ENCODE measurements at regions not wholly inside any gene's neighbourhood (a gene's known extent, or its start where the extent isn't known, plus 50 kb on each side); places are given as distances from the start of the nearest gene placed in this dataset.

- H3K27ac ChIP-seq (ENCODE audit: extremely low read depth, low read depth, low read length) = no peak overlapping the region
- no peaks in the 10 kb centered on the region for H3K4me1 ChIP-seq (replicated peaks in 1 of 2; ENCODE audit: control insufficient read depth in 2 of 2, insufficient read depth in 2 of 2, low read length in 2 of 2)
- H4K20me1 ChIP-seq (replicated peaks; ENCODE audit: control insufficient read depth, insufficient read depth, low read length) = no peaks in the 10 kb centered on the region
- ChIA-PET CTCF (ENCODE audit: low intra/inter-chr PET ratio) (no interaction called here), POLR2A (no interaction called here)
- no TSS peak for BruUV-seq (replicated peaks)
- ATAC-seq (no peak), FAIRE-seq (no peak), DNase-seq (ENCODE audit: extremely low read depth in 1 of 4, low spot score in 3 of 4) (no peak)
- no peaks in the 10 kb centered on the region for H3K79me2 ChIP-seq (ENCODE audit: control insufficient read depth, insufficient read depth, low read length)
- in situ Hi-C loops (cut with MboI) = no loop called here
- H3K9me1 ChIP-seq (ENCODE audit: control insufficient read depth, insufficient read depth, low read length) = no peaks in the 10 kb centered on the region
- H3K4me2 ChIP-seq (ENCODE audit: insufficient read depth, low read length) = no peak overlapping the region
- H3K36me3 ChIP-seq (ENCODE audit: control insufficient read depth, insufficient read depth, low read length) = no peaks in the 10 kb centered on the region
- H3K9ac ChIP-seq (ENCODE audit: insufficient read depth in 1 of 2, low read depth in 2 of 2, low read length in 2 of 2) = no peak overlapping the region
- no peak overlapping the region for H2AFZ ChIP-seq (ENCODE audit: low read depth, low read length)
- under 1% methylated on average over 7 of the region's 7 CpGs for WGBS (ENCODE audit: insufficient coverage, low coverage, missing lambda C conversion rate)
- H3K27me3 ChIP-seq (ENCODE audit: control insufficient read depth in 2 of 2, insufficient read depth in 2 of 2, low read length in 2 of 2) = no peaks in the 10 kb centered on the region
- TF ChIP-seq KAT8 (IDR thresholded peaks at IDR 0.05; ENCODE audit: low read depth) = no peak
- TF ChIP-seq, protein P1, sequence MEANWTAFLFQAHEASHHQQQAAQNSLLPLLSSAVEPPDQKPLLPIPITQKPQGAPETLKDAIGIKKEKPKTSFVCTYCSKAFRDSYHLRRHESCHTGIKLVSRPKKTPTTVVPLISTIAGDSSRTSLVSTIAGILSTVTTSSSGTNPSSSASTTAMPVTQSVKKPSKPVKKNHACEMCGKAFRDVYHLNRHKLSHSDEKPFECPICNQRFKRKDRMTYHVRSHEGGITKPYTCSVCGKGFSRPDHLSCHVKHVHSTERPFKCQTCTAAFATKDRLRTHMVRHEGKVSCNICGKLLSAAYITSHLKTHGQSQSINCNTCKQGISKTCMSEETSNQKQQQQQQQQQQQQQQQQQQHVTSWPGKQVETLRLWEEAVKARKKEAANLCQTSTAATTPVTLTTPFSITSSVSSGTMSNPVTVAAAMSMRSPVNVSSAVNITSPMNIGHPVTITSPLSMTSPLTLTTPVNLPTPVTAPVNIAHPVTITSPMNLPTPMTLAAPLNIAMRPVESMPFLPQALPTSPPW (CRISPR knock-in tag; IDR thresholded peaks at IDR 0.05) = no peak
- TF ChIP-seq SNIP1 (IDR thresholded peaks at IDR 0.05; ENCODE audit: low read depth) = no peak
- TF ChIP-seq HDGF (IDR thresholded peaks at IDR 0.05) = no peak
- TF ChIP-seq, protein P2, sequence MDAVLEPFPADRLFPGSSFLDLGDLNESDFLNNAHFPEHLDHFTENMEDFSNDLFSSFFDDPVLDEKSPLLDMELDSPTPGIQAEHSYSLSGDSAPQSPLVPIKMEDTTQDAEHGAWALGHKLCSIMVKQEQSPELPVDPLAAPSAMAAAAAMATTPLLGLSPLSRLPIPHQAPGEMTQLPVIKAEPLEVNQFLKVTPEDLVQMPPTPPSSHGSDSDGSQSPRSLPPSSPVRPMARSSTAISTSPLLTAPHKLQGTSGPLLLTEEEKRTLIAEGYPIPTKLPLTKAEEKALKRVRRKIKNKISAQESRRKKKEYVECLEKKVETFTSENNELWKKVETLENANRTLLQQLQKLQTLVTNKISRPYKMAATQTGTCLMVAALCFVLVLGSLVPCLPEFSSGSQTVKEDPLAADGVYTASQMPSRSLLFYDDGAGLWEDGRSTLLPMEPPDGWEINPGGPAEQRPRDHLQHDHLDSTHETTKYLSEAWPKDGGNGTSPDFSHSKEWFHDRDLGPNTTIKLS (IDR thresholded peaks at IDR 0.05; ENCODE audit: borderline replicate concordance, low read depth) = no peak
- no peak for TF ChIP-seq MECOM (CRISPR knock-in tag; IDR thresholded peaks at IDR 0.05)
- no peak for TF ChIP-seq E2F8 (IDR thresholded peaks at IDR 0.05; ENCODE audit: low read depth, partially characterized antibody)
- TF ChIP-seq KHSRP (IDR thresholded peaks at IDR 0.05) = no peak
- no peak for TF ChIP-seq ZBTB7A (IDR thresholded peaks at IDR 0.05; ENCODE audit: borderline replicate concordance, control insufficient read depth, low read depth, low read length)
- no peaks in the 10 kb centered on the region for H3K9me3 ChIP-seq (replicated peaks; ENCODE audit: control insufficient read depth, insufficient read depth, low read depth, low read length)
- no peak overlapping the region for H3K4me3 ChIP-seq
- intact Hi-C loops (cut with micrococcal nuclease) = no loop called here
Observed at GRCh38 chr4:11801466-11802446, 373.1 kb upstream of the HS3ST1 start.

Data from K562 (cell line).